Heart left ventricle (tissue), 16 donors: ENCODE measurements at regions not wholly inside any gene's neighbourhood (a gene's known extent, or its start where the extent isn't known, plus 50 kb on each side); places are given as distances from the start of the nearest gene placed in this dataset.
"Not testable (repeated sequence)": the region's sequence is repeated elsewhere in the genome, so short reads cannot be mapped to it uniquely, and the experiment has no call there.

Experiments
- ATAC-seq, 4 donors: fragments of 200-7000 bp; cut with Tn5 transposase; one replicate each; pipeline ENCODE4 v1.9.1; 2020 to 2022; ENCODE audit warnings: moderate library complexity in 4 of 4, mild to moderate bottlenecking in 3 of 4, moderate number of reproducible peaks in 1 of 4
- DNase-seq, 5 donors: peaks; one replicate each; pipeline ENCODE4 v3.0.0-alpha.2; 2020
- H3K27ac ChIP-seq, 12 donors: fragments of 200-600 bp; sonication (generic) in 4 of 12; one replicate each; pipeline versions ENCODE4 v1.5.0 to v1.8.0; 2016 to 2022; ENCODE audit warnings: mild to moderate bottlenecking in 2 of 12
- H3K27me3 ChIP-seq, 9 donors: fragments of 200-600 bp; sonication (generic) in 2 of 9; one replicate each; pipeline versions ENCODE4 v1.5.1 to v1.8.0; 2016 to 2022; ENCODE audit warnings: mild to moderate bottlenecking in 3 of 9
- H3K36me3 ChIP-seq, 9 donors: fragments of 200-600 bp; sonication (generic) in 2 of 9; one replicate each; pipeline versions ENCODE4 v1.5.0 to v1.8.0; 2018 to 2022; ENCODE audit warnings: mild to moderate bottlenecking in 2 of 9
- H3K4me1 ChIP-seq, 12 donors: fragments of 200-600 bp; sonication (generic) in 4 of 12; one replicate each; pipeline versions ENCODE4 v1.5.0 to v1.8.0; 2016 to 2022; ENCODE audit warnings: mild to moderate bottlenecking in 3 of 12
- H3K4me3 ChIP-seq, 12 donors: fragments of 200-600 bp; sonication (generic) in 4 of 12; one replicate each; pipeline versions ENCODE4 v1.5.0 to v1.8.0; 2017 to 2022; ENCODE audit warnings: mild to moderate bottlenecking in 9 of 12, moderate library complexity in 4 of 12
- H3K9me3 ChIP-seq, 12 donors: fragments of 200-600 bp; sonication (generic) in 4 of 12; one replicate each; pipeline versions ENCODE4 v1.5.0 to v1.8.0; 2016 to 2022; ENCODE audit warnings: mild to moderate bottlenecking in 1 of 12
- POLR2A ChIP-seq, 2 donors: fragments of 450-650 bp; IDR thresholded peaks; one replicate each; pipeline ENCODE4 v1.6.1; 2017; ENCODE audit warnings: antibody characterized with exemption in 2 of 2, mild to moderate bottlenecking in 2 of 2, moderate library complexity in 2 of 2
- WGBS, 4 donors: extraction: QIAGEN DNeasy Blood & Tissue Kit in 2 of 4; methylation state at CpG; one replicate each; pipeline versions ENCODE4 v1.1.5 to v1.1.7; 2013 to 2018; 5-methylcytosine and 5-hydroxymethylcytosine counted together
- intact Hi-C, 10 donors: fragments of 100-400 bp; cut with DNase I; formaldehyde crosslinking; loops; one replicate each; pipeline versions ENCODE4 v1.11.1 to v1.14.2; 2022
- TF ChIP-seq, protein P1 (sequence below), 12 donors: fragments of 200-600 bp; sonication (generic) in 4 of 12; IDR thresholded peaks; one replicate each; pipeline versions ENCODE4 v1.5.0 to v1.8.0; 2018 to 2022; ENCODE audit warnings: antibody characterized with exemption in 12 of 12, mild to moderate bottlenecking in 5 of 12
- donor health status: ischemic (EF 13 %, LVEDD 7.1; RV severe dilation, severe dysfunction).
- donor health status: healthy with polysubstance abuse.
- donor health status: DM: no; HTN: yes; CAD: no.
- donor health status: DM: no; HTN: no; CAD: no.
- donor health status: ischemic (EF 25% LVEDD 6.9; RV normal size, moderate dysfunction).
- donor health status: ischemic (EF 25% LVEDD 5.7; RV mildly dilated, moderate dysfunction).
- donor health status: healthy.
- donor health status: DM: yes; HTN: yes; CAD: no.
- donor health status: ischemic (EF 35%, LVEDD 5.7; RV mildly dilated, moderate dysfunction).
- donor health status: nonischemic (EF 11% LVEDD 7.7; RV severe dilation, severe dysfunction).
- donor health status: DM: yes; HTN: yes; CAD: no.
- donor health status: PGD.
- donor health status: ischemic (EF 29% LVEDD 5.4; RV normal size, mild dysfunction).
- donor health status: nonischemic (EF 23%, LVEDD 6.1; RV moderate dilation, normal function).

DNA sequence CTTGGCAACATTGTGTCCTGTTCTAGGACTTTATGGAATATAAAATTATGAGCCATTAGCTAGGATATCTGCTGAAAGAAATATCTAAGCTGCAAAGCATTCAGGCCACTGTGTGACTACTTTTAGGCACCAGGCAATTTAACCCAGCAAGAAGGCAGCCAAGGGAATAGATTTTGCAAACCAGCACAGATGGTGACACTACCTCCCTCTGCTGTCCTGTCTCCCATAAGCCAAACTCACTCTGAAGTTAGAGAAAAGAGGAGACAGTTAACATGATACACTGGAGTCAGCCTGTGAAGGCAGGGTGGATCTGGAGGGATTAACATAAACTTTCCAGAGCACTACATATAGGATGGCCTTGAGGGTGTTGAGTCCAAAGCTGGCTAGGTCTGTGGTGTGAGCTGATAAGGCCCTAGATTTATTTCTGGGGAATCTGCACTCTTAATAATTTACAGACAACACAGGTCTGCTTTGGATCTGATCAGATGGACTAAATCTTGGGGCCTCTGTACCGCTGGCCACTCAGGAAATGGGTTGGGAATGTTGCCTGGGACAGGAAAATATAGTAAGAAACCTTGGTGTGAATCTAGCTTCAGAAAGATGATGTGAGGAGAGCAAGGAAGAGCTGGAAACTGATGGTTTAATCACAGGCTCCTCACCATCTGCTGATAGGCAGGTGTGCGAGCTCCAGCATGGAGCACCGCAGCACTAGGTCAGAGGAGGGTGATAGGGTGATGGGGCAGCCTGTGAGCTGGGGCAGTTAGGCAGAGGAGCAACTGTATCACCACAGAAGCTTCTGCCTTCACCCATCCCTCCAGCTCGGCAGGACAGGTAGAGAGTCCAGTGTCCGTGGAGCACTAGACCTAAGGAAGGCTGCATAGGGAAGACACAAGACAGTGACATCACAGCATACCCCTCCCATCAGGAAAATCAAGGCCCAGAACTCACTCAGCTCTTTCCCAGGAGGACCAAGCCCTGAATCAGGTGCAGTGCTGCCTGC is 229.9 kb upstream of the PRSS1 start:
- H3K4me3 ChIP-seq, result no peak overlapping the region
- peaks cover 0 to 11% (median 0%) of the 10 kb centered on the region in 12 donors for H3K4me1 ChIP-seq
- WGBS, 4 donors, result 63 to 79% (median 69%) methylated on average over 5 of the region's 5 CpGs
- no peaks in the 10 kb centered on the region for H3K36me3 ChIP-seq
- no peak for TF ChIP-seq POLR2A (IDR thresholded peaks at IDR 0.05)
- TF ChIP-seq, protein P1, sequence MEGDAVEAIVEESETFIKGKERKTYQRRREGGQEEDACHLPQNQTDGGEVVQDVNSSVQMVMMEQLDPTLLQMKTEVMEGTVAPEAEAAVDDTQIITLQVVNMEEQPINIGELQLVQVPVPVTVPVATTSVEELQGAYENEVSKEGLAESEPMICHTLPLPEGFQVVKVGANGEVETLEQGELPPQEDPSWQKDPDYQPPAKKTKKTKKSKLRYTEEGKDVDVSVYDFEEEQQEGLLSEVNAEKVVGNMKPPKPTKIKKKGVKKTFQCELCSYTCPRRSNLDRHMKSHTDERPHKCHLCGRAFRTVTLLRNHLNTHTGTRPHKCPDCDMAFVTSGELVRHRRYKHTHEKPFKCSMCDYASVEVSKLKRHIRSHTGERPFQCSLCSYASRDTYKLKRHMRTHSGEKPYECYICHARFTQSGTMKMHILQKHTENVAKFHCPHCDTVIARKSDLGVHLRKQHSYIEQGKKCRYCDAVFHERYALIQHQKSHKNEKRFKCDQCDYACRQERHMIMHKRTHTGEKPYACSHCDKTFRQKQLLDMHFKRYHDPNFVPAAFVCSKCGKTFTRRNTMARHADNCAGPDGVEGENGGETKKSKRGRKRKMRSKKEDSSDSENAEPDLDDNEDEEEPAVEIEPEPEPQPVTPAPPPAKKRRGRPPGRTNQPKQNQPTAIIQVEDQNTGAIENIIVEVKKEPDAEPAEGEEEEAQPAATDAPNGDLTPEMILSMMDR (IDR thresholded peaks at IDR 0.05), result no peak
- H3K9me3 ChIP-seq, result no peaks in the 10 kb centered on the region
- H3K27me3 ChIP-seq, result no peaks in the 10 kb centered on the region
- H3K27ac ChIP-seq, result no peak overlapping the region
- ATAC-seq (peak in 1 of 4 donors; percentile 22), DNase-seq (no peak)
- intact Hi-C loops, result no loop called here

DNA sequence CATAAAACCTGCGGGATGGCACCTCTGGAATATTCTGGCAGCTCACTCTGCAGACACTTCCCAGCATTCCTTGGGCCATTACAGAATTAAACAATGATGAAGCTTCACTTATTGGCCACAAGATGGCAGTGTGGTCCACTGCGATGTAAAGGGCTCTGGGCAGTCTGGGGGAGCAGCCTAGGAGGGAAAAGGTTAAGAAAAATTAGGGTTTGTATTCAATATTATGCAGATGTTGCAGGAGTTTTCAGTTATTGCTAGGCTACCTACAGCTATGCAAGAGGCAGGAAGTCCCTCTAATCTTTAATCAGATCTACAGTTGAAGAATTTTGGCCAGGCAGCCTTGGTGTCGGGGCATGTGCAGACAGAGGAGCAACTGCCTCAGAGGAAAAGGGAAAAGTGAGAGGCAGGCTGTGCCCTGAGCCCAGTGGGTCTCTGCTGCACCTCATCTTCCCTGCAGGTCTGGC is 233.2 kb upstream of the PRSS1 start:
- H3K4me3 ChIP-seq, result no peak overlapping the region
- DNase-seq (no peak), ATAC-seq (peak in 3 of 4 donors; percentile 63 to 78 (median 77))
- peaks cover 0 to 11% (median 0%) of the 10 kb centered on the region in 12 donors for H3K4me1 ChIP-seq
- no peak overlapping the region for H3K27ac ChIP-seq
- no peaks in the 10 kb centered on the region for H3K36me3 ChIP-seq
- TF ChIP-seq POLR2A (IDR thresholded peaks at IDR 0.05), result no peak
- TF ChIP-seq, protein P1 (IDR thresholded peaks at IDR 0.05), result peak; percentile 39 to 70 (median 60)
- intact Hi-C loops, result no loop called here
- H3K9me3 ChIP-seq, result no peaks in the 10 kb centered on the region
- 15 to 22% (median 19%) methylated on average over 3 of the region's 3 CpGs for WGBS, 4 donors
- no peaks in the 10 kb centered on the region for H3K27me3 ChIP-seq

- ATAC-seq, H3K36me3 ChIP-seq, H3K4me3 ChIP-seq, H3K27ac ChIP-seq, DNase-seq, H3K9me3 ChIP-seq, intact Hi-C loops, H3K27me3 ChIP-seq: not testable (repeated sequence)
- H3K4me1 ChIP-seq, result peaks cover 0 to 11% (median 0%) of the 10 kb centered on the region in 12 donors
- WGBS, 4 donors, result 22 to 53% (median 38%) methylated on average over 1 of the region's 1 CpG
Observed at GRCh38 chr7:142514716-142515115, 234.6 kb upstream of the PRSS1 start.

DNA sequence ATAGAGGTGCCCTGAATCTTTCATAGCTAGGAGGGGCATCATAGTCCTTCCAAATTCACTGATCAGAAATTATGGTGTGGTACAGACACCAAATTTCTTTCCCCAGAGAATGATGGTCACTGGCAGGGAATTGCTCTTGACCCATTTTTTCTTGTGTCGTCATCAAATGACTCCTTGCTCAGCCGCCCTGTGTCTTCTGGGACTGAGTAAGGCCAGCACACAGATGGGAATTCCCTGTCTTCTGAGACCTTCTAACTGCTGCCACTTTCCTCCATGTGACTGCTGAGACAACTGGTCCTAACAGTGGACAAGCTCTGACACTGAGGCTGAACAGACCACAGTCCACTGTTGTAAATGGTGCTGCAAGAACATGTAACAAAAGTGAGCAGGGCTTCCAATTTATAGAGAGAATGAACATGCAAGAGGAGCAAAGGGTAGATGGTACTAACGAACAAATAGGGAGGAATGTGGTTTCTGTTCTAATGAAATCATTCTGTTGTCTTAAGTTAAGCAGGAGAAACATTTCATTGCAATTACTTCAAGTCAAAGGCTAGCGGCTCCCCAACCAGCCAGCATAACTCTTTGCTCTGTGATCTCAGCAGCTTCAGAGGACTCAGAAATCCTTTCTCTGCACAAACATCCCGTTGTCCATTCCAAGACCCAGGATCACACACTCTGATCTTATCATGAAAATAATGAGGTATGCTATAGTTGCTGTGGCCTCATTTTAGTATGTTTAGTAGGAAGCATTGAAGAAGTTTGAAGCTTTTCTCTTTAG is 235.9 kb upstream of the PRSS1 start:
- WGBS, 4 donors, result 68 to 69% (median 68%) methylated on average over 5 of the region's 5 CpGs
- H3K36me3 ChIP-seq, result no peaks in the 10 kb centered on the region
- peaks cover 0 to 6% (median 0%) of the 10 kb centered on the region in 9 donors for H3K27me3 ChIP-seq
- no peak overlapping the region for H3K27ac ChIP-seq
- H3K4me1 ChIP-seq, result peaks cover 0 to 11% (median 0%) of the 10 kb centered on the region in 12 donors
- TF ChIP-seq, protein P1 (IDR thresholded peaks at IDR 0.05), result no peak
- TF ChIP-seq POLR2A (IDR thresholded peaks at IDR 0.05), result no peak
- no peaks in the 10 kb centered on the region for H3K9me3 ChIP-seq
- no peak for DNase-seq
- intact Hi-C loops, result no loop called here
- no peak for ATAC-seq
- H3K4me3 ChIP-seq, result no peak overlapping the region
